HuH-7.5 (cell line): ENCODE measurements at regions not wholly inside any gene's neighbourhood (a gene's known extent, or its start where the extent isn't known, plus 50 kb on each side); places are given as distances from the start of the nearest gene placed in this dataset.

ENCODE experiments used
- DNase-seq: peaks from one replicate; pipeline ENCODE4 v3.0.0; 2011; ENCODE audit warnings: low spot score

- no peak for DNase-seq
These were observed 234.7 kb downstream of the OR13H1 start for GRCh38 chrX:131778269-131779218.

DNA sequence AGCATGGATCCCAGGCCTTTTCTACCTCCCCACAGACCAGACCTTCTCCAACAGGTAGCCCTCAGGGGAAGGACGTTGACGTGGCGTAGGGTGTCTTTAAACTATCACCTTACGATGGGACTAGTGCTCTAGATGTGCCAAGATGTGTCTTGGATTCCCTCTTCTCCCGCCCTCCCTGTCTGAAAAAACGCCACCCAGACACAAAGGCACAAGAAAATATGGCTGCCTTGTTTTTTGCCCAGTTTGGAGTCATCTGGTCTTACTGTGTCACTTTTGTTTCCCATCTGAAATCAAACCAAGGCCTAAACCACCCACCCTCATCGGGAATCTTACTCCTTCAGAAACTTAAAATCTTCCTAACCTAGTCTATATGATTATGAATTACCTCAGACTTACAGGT is 235.4 kb downstream of the OR13H1 start:
- no peak for DNase-seq

DNA sequence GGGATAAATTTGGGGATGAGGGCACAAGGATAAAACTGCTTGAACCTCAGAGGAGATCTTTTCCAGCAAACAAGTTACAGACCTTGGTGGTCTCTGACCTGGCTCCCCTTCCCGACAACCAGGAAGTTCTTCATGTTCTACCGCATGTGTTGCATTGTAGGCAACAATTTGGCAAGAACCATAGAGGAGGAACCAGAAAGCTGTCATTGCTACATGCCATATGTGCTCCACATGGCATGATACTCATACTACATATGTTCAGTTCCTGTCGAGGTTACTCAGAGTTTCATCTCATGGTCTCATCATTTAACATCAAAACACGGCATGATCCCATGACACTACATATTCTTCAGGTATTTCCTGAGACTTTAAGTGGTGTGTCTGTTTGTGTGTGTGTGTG is 235.9 kb downstream of the OR13H1 start:
- DNase-seq = no peak

DNA sequence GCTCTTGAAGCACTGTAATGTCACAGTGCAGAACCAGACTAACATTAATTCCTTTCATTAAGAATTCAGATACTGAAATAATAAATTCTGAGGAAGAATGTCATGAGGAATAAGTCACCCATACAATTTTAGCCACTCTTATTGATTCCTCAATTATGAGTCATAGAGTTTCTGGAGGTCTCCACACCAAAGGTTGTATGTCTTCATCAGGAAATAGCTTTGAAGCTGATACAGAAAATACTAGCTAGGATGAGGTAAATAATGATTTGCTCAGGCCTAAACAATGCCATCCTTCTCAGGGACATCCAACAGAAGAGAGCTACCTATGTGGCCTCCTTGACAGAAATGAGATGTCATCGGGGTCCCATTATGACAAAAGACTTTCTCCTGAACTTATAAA is 238.8 kb downstream of the OR13H1 start:
- no peak for DNase-seq

DNA sequence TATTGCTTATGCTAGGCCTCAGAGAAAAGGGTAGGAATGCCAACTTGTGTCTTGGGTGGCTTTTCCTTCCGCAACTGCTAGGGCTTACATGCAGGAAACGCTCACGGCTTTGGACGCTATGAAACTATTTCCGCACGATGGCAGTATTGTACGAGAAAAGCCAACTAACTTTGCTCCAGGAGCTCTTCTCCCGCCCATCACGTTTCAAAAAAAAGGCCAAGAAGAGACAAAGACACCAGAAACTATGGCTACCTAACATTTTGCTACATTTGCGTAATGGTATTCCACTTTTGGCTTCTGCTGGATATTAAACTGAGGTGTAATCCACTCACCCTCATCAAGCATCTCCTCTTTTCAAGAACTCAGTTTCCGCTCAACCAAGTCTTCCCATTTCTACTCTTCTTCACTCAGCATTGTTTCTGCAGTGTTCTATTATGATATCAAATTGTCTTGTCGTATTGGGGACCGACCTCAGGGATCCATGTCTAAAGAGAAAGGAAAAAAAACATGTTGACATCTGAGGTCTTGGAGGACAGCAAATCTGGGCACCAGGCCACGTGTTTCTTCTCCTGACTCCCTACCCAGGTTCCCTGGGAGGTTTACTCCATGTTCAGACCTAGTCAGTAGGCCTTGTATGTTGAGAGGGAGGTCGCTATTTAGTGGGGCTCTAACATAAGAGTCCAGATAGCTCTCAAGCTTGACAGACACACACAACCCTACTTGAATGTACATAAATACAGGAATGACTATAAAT is 239.4 kb upstream of the STK26 start:
- DNase-seq = no peak

DNA sequence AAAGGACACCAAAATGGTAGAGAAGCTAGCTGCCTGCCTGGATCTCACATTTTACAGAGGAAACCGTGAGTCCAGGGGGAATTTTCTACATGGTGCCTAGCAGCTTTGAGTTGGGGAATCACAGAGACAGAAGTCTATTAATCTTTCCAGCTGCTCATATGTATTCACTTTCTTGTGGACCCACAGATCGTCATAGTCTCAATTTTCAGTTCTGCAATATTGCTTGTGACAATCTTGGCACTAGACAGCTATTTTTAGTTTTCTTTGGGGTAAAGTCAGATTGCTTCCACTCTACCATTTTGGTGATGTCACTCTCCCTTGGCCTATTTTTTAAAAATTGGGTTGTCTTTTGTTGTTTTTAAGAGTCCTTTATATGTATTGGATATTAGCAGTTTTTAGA is 233.4 kb upstream of the STK26 start:
- no peak for DNase-seq

DNA sequence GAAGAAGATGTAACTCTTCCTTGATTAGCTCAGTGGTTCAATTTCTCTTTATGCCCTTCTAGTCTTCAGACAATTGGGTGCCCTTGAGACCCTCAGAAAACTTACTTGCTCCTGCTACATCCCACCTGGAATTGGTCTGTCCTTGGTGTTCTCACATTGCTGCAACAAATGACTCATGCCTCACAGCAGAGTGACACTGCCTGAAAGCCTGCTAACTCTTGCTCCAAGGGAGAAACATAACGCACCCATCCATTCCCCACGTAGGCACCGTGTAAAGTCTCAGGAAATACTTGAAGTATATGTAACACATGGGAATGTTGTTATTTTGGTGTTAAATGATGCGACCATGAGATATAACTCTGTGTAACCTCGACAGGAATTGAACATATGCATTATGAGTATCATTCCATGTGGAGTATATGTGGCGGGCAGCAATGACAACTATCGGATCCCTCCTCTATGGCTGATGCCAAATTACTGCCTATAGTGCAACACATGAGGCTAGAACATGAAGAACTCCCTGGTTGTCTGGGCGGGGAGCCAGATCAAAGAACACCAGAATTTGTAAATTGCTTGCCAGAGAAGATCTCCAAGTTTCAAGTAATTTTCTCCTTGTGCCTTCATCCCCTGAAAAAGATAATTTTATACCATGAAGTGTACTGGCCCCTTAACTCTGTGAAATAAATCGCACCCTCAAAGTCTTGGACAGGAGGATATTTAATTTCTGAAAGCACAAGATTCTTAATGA is 231.3 kb upstream of the STK26 start:
- DNase-seq = no peak

GRCh38 chrX:131792356-131792749 is 230.7 kb upstream of the STK26 start:
- no peak for DNase-seq

GRCh38 chrX:131792789-131793462 is 230.2 kb upstream of the STK26 start:
- no peak for DNase-seq

- DNase-seq = no peak
These were observed 227.5 kb upstream of the STK26 start for GRCh38 chrX:131795442-131796229.

DNA sequence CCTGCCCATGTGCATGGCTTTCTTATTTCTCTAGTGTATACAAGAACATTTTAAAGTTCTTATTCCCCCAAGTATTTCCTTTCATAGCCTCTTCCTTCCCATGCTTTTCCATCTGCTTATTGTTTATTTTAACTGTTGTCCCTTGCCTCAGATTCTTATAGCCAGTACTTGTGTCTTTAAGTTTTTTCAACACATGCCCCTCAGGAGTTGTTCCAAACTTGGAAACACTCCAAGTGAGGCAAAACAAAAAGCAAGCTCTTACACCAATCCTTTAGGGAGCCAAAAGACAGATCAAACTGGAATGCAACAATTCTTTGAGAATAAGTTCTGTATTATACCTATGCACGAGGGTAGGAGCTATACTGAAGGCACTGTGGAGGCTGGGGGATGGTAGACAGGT is 222.0 kb upstream of the STK26 start:
- no peak for DNase-seq

DNA sequence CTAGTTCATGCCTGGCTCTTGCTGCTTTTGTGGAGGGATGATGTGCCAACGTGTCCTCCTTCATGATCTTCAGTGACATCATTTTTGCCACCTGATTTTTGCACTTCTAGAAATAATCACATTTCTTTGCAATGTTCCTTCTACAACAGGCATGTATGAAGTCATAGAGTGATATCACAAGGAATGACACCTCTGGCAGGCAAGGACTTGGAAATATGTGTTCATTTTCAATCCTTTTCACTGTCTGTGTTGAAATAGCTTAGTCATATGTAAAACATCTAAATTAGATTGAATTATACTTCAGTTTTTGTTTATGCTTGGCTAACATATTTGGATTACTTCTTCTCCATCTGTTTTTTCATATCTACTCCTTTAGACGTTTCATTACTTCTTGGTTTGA is 221.2 kb upstream of the STK26 start:
- DNase-seq = no peak

- DNase-seq = no peak
These were observed 220.1 kb upstream of the STK26 start for GRCh38 chrX:131802836-131803626.

DNA sequence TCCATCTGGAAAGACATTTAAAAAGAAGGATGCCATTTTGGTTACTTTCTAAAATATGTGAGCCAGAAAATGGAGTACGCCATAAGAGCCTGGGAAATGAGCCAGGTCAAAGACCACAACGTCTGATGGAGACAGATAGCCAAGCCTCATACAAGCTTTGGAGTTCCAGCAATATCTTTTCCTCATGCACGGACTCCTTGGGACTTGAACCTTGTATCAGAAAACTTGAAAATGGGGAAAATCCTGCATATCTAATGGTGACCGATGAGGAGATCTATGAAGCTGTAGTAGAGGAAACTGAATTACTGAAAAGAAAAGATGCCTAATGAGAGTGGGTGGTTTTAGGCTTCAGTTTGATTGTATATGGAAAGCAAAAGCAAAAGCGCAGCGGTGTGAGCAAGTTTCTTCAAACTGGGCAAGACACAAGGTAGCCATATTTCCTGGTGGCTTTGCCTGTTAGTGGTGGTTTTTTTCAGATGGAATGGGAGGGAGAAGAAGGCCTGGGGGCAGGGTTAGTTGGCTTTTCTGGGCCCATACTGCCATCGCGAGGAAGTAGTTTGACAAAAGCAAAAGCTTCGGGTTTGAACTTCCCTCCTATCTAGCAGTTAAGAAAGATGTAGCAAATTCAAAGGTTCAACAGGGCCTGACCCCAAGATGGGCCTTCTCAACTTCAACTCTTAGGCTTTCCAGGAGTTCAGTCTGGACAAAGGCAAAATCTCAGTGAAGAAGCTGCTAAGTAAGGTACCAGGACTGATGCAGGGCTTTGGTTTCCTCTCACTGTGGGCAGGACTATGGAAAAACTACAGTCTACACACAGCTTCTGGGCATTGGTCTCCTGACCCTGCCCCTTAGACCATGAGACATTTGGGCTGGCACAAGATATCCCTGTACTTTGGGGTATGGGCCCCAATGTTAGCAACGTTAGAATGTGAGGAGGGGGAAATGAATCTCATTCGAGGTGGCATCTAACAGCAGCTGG is 210.0 kb upstream of the STK26 start:
- no peak for DNase-seq

- no peak for DNase-seq
These were observed 206.5 kb upstream of the STK26 start for GRCh38 chrX:131816551-131817136.

DNA sequence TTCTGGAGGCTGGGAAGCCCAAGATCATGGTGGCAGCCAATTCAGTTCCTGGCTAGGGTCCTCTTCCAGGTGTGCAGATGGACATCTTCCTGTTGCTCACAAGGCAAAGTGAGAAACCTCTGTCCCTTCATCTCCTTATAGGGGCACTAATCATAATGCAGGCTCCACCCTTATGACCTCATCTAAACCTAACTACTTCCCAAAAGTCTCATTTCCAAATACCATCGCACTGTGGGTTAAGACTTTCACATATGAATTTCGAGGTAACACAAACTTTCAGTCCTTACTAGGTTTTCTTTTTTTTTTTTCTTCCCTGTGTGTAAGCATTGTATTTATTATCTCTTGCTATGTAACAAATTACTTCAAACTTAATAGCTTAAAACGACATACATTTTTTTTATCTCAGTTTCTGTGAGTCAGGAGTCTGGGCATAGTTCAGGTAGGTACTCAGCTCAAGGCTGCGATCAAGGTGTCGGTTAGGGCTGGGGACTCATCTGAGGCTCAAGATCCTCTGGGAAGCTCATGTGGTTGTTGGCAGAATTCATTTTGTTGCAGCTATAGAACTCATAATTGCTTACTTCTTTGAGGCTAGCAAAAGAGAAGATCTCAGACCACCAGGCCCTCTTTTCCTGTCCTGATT is 204.7 kb upstream of the STK26 start:
- no peak for DNase-seq

DNA sequence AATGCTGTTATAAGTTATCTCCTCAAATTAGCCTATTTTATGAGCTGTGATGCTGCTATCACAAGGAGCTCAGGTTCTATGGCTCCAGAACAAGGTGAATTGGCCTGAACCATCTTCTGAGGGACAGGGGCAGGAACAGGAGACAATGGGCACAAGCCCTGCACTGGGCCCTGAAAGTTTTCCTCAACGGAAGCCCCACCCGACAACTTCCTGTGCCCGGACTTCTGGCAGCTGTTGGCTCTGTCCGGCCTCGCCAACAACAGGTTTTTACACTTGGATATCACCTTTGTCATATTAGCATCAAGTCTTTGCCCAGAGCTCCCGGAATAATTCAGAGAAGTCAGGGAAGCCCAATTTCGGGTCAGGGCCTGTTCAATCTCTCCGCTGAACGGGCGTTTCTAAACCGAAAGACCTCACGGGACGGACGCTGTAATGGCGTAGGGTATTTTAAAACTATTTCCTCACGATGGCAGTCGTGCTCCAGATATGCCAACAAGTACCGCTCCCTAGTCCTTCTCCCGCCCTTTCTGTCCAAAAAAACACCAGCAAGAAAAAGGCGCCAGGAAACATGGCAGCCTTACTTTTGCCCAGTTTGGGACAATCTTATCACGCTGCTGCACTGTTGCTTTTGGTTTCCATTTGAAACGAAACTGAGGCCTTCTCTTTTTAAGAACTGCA is 201.0 kb upstream of the STK26 start:
- DNase-seq = no peak

GRCh38 chrX:131826572-131826971 is 196.5 kb upstream of the STK26 start:
- DNase-seq = no peak
